ENCODE measurements at regions not wholly inside any gene's neighbourhood (a gene's known extent, or its start where the extent isn't known, plus 50 kb on each side); places are given as distances from the start of the nearest gene placed in this dataset.

DNA sequence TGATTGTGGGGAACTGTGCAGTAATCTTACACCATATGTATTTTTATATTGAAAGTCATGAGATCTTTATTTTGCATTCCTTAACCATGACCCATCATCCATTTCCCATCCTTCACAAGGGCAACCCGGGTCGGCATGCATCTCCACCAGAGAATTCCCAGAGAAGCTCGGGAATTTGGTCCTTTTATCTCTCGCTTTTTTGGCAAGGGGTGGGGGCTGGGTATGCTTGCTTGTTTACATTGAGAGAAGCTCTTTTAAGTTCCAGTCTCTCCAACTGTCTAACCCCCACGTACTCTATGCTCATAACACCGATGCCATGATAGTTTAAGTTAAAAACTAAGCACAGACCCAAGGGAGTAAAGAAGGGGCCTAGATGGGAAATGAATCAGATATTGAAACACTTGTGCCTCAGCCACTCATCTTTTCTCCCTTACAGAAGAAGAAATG lies 109.9 kb upstream of the NFIB start:
- TF ChIP-seq, protein P1, sequence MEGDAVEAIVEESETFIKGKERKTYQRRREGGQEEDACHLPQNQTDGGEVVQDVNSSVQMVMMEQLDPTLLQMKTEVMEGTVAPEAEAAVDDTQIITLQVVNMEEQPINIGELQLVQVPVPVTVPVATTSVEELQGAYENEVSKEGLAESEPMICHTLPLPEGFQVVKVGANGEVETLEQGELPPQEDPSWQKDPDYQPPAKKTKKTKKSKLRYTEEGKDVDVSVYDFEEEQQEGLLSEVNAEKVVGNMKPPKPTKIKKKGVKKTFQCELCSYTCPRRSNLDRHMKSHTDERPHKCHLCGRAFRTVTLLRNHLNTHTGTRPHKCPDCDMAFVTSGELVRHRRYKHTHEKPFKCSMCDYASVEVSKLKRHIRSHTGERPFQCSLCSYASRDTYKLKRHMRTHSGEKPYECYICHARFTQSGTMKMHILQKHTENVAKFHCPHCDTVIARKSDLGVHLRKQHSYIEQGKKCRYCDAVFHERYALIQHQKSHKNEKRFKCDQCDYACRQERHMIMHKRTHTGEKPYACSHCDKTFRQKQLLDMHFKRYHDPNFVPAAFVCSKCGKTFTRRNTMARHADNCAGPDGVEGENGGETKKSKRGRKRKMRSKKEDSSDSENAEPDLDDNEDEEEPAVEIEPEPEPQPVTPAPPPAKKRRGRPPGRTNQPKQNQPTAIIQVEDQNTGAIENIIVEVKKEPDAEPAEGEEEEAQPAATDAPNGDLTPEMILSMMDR (IDR thresholded peaks at IDR 0.05), result no peak
- no peak for TF ChIP-seq POLR2A (IDR thresholded peaks at IDR 0.05)

Measured in adrenal gland (tissue), 5 donors.